ENCODE measurements at regions not wholly inside any gene's neighbourhood (a gene's known extent, or its start where the extent isn't known, plus 50 kb on each side); places are given as distances from the start of the nearest gene placed in this dataset.

DNA sequence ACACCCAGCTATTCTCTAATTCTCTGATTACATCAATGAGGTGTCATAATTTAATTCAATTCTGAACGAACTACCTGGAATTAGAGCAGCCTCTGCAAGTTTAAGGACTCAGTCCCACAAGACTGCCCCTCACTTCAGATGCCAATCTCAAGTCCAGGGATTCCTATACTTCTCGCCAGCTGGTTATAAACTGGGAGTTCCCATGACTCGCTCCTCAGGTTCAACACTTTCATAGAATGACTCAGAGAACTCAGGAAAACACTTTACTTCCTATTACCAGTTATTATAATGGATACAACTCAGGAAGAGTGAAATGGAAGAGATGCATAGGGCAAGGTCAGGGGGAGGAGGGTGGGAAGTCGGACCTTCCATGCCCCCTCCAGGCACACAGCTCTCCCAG is 112.3 kb upstream of the ATP5MC3 start:
- Histone ChIP-seq H3K27me3 (ENCODE audit: insufficient read depth, low read length) (0 out of 2 replicates have a peak, but pooled peaks cover 5% of the 10 kb centered on the region), H4K20me1 (ENCODE audit: insufficient read depth) (no peaks in the 10 kb centered on the region), H3K4me1 (ENCODE audit: control insufficient read depth in 1 of 2, insufficient read depth in 2 of 2, low read length in 2 of 2) (peaks cover 0 to 5% of the 10 kb centered on the region in 2 experiments; a peak in 1 of 4 replicates), H3K9me3 (ENCODE audit: control insufficient read depth in 1 of 2, insufficient read depth in 1 of 2, low read depth in 1 of 2, low read length in 2 of 2) (no peaks in the 10 kb centered on the region), H3K4me2 (ENCODE audit: low read length) (0 out of 2 replicates have a peak overlapping the region, but pooled peaks have one; percentile 10), H3K79me2 (ENCODE audit: insufficient read depth, low read length) (no peaks in the 10 kb centered on the region), H2AFZ (ENCODE audit: low read depth, low read length, poor library complexity, severe bottlenecking) (no peak overlapping the region), H3K4me3 (replicated peaks in 1 of 2; ENCODE audit: low read depth in 1 of 2, low read length in 2 of 2) (no peak overlapping the region), H3K36me3 (ENCODE audit: control insufficient read depth in 1 of 2, insufficient read depth in 2 of 2, low read length in 2 of 2) (no peaks in the 10 kb centered on the region), H3K9me2 (ENCODE audit: insufficient read depth) (no peaks in the 10 kb centered on the region), H3K9ac (ENCODE audit: low read length) (no peak overlapping the region), H3K27ac (ENCODE audit: low read depth, low read length) (no peak overlapping the region)
- BruUV-seq (replicated peaks) = no TSS peak
- intact Hi-C loops (cut with micrococcal nuclease) = no loop called here
- TF ChIP-seq SRF (IDR thresholded peaks at IDR 0.05; ENCODE audit: low read depth) (no peak), JUND (IDR thresholded peaks at IDR 0.05) (0 out of 2 replicates have a peak, but pooled peaks have one; percentile 13), TCF7L2 (IDR thresholded peaks at IDR 0.05; ENCODE audit: borderline replicate concordance, extremely low read depth, insufficient read depth, insufficient read length) (no peak)
- TF ChIP-seq, protein P1, sequence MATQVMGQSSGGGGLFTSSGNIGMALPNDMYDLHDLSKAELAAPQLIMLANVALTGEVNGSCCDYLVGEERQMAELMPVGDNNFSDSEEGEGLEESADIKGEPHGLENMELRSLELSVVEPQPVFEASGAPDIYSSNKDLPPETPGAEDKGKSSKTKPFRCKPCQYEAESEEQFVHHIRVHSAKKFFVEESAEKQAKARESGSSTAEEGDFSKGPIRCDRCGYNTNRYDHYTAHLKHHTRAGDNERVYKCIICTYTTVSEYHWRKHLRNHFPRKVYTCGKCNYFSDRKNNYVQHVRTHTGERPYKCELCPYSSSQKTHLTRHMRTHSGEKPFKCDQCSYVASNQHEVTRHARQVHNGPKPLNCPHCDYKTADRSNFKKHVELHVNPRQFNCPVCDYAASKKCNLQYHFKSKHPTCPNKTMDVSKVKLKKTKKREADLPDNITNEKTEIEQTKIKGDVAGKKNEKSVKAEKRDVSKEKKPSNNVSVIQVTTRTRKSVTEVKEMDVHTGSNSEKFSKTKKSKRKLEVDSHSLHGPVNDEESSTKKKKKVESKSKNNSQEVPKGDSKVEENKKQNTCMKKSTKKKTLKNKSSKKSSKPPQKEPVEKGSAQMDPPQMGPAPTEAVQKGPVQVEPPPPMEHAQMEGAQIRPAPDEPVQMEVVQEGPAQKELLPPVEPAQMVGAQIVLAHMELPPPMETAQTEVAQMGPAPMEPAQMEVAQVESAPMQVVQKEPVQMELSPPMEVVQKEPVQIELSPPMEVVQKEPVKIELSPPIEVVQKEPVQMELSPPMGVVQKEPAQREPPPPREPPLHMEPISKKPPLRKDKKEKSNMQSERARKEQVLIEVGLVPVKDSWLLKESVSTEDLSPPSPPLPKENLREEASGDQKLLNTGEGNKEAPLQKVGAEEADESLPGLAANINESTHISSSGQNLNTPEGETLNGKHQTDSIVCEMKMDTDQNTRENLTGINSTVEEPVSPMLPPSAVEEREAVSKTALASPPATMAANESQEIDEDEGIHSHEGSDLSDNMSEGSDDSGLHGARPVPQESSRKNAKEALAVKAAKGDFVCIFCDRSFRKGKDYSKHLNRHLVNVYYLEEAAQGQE (IDR thresholded peaks at IDR 0.05; ENCODE audit: low read depth) = no peak
- ChIA-PET POLR2A (no interaction called here), RAD21 (ENCODE audit: low non-redundant PET in 1 of 2, low total read pairs in 2 of 2, uncharacterized antibody in 2 of 2, unreplicated experiment in 2 of 2) (no interaction called here), CTCF (interaction anchor here (1.4 kb wide), 1 partner anchor 42 kb away, joined by 4 read pairs; no protein-coding TSS in a partner anchor)
- DNase-seq (ENCODE audit: low read depth, low spot score) (peak; percentile 7), ATAC-seq (no peak)

DNA sequence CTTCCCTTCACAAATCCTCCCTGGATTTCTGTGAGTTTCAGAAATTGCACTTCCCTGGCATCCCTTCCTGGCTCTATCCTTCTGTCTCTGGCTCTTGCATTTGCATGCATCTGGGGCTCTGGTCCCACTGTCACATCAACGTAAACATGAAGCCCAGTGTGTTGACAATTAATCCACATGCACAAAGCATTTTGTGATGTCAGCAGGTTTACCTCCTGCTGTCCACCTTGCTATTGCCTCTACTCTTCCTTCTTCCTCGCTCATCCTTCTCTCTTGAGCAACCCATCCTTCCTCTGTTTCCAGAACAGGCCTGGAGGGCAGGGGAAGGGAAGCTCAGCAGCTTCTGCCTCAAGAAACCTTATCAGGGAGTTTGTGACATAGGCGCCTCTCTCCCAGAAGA is 111.7 kb upstream of the ATP5MC3 start:
- H2AFZ ChIP-seq (ENCODE audit: low read depth, low read length, poor library complexity, severe bottlenecking) = no peak overlapping the region
- H3K4me2 ChIP-seq (ENCODE audit: low read length) = no peak overlapping the region
- POLR2A ChIA-PET = no interaction called here
- H3K4me3 ChIP-seq (replicated peaks in 1 of 2; ENCODE audit: low read depth in 1 of 2, low read length in 2 of 2) = no peak overlapping the region
- no peaks in the 10 kb centered on the region for H3K9me2 ChIP-seq (ENCODE audit: insufficient read depth)
- no peak overlapping the region for H3K9ac ChIP-seq (ENCODE audit: low read length)
- H3K79me2 ChIP-seq (ENCODE audit: insufficient read depth, low read length) = no peaks in the 10 kb centered on the region
- no TSS peak for BruUV-seq (replicated peaks)
- H3K27me3 ChIP-seq (ENCODE audit: insufficient read depth, low read length) = 0 out of 2 replicates have a peak, but pooled peaks cover 5% of the 10 kb centered on the region
- H3K9me3 ChIP-seq (ENCODE audit: control insufficient read depth in 1 of 2, insufficient read depth in 1 of 2, low read depth in 1 of 2, low read length in 2 of 2) = no peaks in the 10 kb centered on the region
- H3K4me1 ChIP-seq (ENCODE audit: control insufficient read depth in 1 of 2, insufficient read depth in 2 of 2, low read length in 2 of 2) = peaks cover 0 to 5% of the 10 kb centered on the region in 2 experiments; a peak in 1 of 4 replicates
- no peak for DNase-seq (ENCODE audit: low read depth, low spot score)
- CTCF ChIA-PET = interaction anchor here (1.4 kb wide), 1 partner anchor 42 kb away, joined by 4 read pairs; no protein-coding TSS in a partner anchor
- no peaks in the 10 kb centered on the region for H4K20me1 ChIP-seq (ENCODE audit: insufficient read depth)
- intact Hi-C loops (cut with micrococcal nuclease) = no loop called here
- ATAC-seq = no peak
- no peak overlapping the region for H3K27ac ChIP-seq (ENCODE audit: low read depth, low read length)
- RAD21 ChIA-PET (ENCODE audit: low non-redundant PET in 1 of 2, low total read pairs in 2 of 2, uncharacterized antibody in 2 of 2, unreplicated experiment in 2 of 2) = no interaction called here
- H3K36me3 ChIP-seq (ENCODE audit: control insufficient read depth in 1 of 2, insufficient read depth in 2 of 2, low read length in 2 of 2) = no peaks in the 10 kb centered on the region
- TF ChIP-seq POLR2A (IDR thresholded peaks at IDR 0.05; ENCODE audit: borderline replicate concordance, extremely low read depth, insufficient read depth, insufficient read length) (no peak), JUND (IDR thresholded peaks at IDR 0.05) (no peak), EGR1 (IDR thresholded peaks at IDR 0.05; ENCODE audit: low read depth) (no peak), RAD21 (IDR thresholded peaks at IDR 0.05; ENCODE audit: low read depth) (no peak), SRF (IDR thresholded peaks at IDR 0.05; ENCODE audit: low read depth) (no peak), CEBPB (IDR thresholded peaks at IDR 0.05; ENCODE audit: low read depth) (no peak)
- TF ChIP-seq, protein P2, sequence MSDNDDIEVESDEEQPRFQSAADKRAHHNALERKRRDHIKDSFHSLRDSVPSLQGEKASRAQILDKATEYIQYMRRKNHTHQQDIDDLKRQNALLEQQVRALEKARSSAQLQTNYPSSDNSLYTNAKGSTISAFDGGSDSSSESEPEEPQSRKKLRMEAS (IDR thresholded peaks at IDR 0.05) = no peak
- TF ChIP-seq, protein P3, sequence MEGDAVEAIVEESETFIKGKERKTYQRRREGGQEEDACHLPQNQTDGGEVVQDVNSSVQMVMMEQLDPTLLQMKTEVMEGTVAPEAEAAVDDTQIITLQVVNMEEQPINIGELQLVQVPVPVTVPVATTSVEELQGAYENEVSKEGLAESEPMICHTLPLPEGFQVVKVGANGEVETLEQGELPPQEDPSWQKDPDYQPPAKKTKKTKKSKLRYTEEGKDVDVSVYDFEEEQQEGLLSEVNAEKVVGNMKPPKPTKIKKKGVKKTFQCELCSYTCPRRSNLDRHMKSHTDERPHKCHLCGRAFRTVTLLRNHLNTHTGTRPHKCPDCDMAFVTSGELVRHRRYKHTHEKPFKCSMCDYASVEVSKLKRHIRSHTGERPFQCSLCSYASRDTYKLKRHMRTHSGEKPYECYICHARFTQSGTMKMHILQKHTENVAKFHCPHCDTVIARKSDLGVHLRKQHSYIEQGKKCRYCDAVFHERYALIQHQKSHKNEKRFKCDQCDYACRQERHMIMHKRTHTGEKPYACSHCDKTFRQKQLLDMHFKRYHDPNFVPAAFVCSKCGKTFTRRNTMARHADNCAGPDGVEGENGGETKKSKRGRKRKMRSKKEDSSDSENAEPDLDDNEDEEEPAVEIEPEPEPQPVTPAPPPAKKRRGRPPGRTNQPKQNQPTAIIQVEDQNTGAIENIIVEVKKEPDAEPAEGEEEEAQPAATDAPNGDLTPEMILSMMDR (IDR thresholded peaks at IDR 0.05 in 2 of 3, conservative IDR thresholded peaks at IDR 0.05 in 1 of 3; ENCODE audit: borderline replicate concordance in 1 of 3, insufficient read depth in 1 of 3, low read depth in 2 of 3, low read length in 2 of 3) = no peak
- TF ChIP-seq, protein P4, sequence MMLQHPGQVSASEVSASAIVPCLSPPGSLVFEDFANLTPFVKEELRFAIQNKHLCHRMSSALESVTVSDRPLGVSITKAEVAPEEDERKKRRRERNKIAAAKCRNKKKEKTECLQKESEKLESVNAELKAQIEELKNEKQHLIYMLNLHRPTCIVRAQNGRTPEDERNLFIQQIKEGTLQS (IDR thresholded peaks at IDR 0.05) = no peak
